ENCODE measurements at regions not wholly inside any gene's neighbourhood (a gene's known extent, or its start where the extent isn't known, plus 50 kb on each side); places are given as distances from the start of the nearest gene placed in this dataset.

DNA sequence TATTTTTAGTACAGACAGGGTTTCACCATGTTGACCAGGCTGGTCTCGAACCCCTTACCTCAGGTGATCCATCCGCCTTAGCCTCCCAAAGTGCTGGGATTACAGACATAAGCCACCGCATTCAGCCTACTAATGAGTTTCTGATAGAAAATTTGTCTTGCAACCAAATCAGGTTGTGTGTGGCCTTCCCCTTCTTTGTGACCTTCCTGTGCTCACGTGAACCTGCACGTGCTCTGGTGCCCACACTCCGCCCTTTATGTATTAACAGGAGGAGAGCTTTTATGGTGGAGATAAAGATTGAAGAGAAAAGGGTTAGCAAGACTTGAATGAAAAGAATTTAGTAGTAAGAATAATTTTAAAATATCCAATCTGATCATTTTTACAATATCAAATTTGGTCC is 343.5 kb upstream of the TMEM132C start:
- H3K9me3 ChIP-seq (replicated peaks in 1 of 2; ENCODE audit: control insufficient read depth in 2 of 2, insufficient read depth in 1 of 2, low read depth in 1 of 2, low read length in 2 of 2): no peaks in the 10 kb centered on the region
- H3K4me3 ChIP-seq (ENCODE audit: low read length in 2 of 2): no peak overlapping the region
- H3K18ac ChIP-seq (ENCODE audit: low read length): no peak overlapping the region
- H2BK5ac ChIP-seq (ENCODE audit: low read length): no peak overlapping the region
- H2BK15ac ChIP-seq (ENCODE audit: low read length): no peak overlapping the region
- no peak overlapping the region for H4K8ac ChIP-seq (ENCODE audit: low read depth, low read length)
- H2AK5ac ChIP-seq (ENCODE audit: low read depth, low read length): no peak overlapping the region
- no peaks in the 10 kb centered on the region for H3K4me1 ChIP-seq (ENCODE audit: control insufficient read depth in 2 of 2, insufficient read depth in 1 of 2, low read depth in 1 of 2, low read length in 2 of 2)
- no peak overlapping the region for H2BK120ac ChIP-seq (ENCODE audit: low read depth, low read length)
- no peak overlapping the region for H2AFZ ChIP-seq (ENCODE audit: low read length)
- no peak overlapping the region for H3K4ac ChIP-seq (ENCODE audit: low read length)
- H3K4me2 ChIP-seq (ENCODE audit: insufficient read depth, low read length, poor library complexity, severe bottlenecking): no peak overlapping the region
- H3K36me3 ChIP-seq (replicated peaks in 1 of 2; ENCODE audit: control insufficient read depth in 2 of 2, insufficient read depth in 2 of 2, low read length in 2 of 2): no peaks in the 10 kb centered on the region
- no CpG with 5 or more reads among the region's 6 CpGs for WGBS, 2 donors (ENCODE audit: extremely low coverage in 2 of 2, insufficient read length in 2 of 2, insufficient replicate concordance in 1 of 2)
- H3K27me3 ChIP-seq (ENCODE audit: control insufficient read depth in 3 of 3, insufficient read depth in 3 of 3, low read depth in 1 of 3, low read length in 3 of 3): no peaks in the 10 kb centered on the region
- H3K79me1 ChIP-seq (ENCODE audit: low read depth, low read length): no peaks in the 10 kb centered on the region
- H3K27ac ChIP-seq (replicated peaks; ENCODE audit: low read length): no peak overlapping the region
- no peak overlapping the region for H4K91ac ChIP-seq (ENCODE audit: low read depth, low read length, poor library complexity)
- no peak overlapping the region for H3K14ac ChIP-seq (ENCODE audit: low read length)
- no peak overlapping the region for H3K23ac ChIP-seq (ENCODE audit: low read depth, low read length, poor library complexity)
- no peak for DNase-seq (ENCODE audit: low spot score)
- H3K9ac ChIP-seq (ENCODE audit: low read depth, low read length, poor library complexity): no peak overlapping the region
- H2BK12ac ChIP-seq (ENCODE audit: low read length): no peak overlapping the region

DNA sequence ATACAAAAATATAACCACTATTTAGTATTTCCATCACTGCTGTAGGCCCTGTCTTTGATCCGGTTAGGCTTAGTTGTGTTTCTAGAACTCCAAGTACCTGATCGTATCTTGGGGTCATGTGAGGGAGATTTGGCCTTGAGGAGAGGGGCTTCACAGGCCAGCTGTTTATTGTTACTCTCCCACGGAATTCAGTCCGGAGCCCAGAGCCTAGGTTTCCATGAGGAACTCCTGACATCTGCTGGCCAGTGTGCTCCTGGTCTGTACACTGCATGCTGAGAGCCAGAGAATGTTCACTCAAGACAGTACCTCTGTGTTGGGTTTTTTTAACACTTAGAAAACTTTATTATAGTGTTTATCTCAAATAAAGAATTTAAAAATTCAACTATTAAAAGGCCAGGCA is 341.0 kb upstream of the TMEM132C start:
- no peaks in the 10 kb centered on the region for H3K4me1 ChIP-seq (ENCODE audit: control insufficient read depth in 2 of 2, insufficient read depth in 1 of 2, low read depth in 1 of 2, low read length in 2 of 2)
- H3K23ac ChIP-seq (ENCODE audit: low read depth, low read length, poor library complexity): no peak overlapping the region
- H3K9me3 ChIP-seq (replicated peaks in 1 of 2; ENCODE audit: control insufficient read depth in 2 of 2, insufficient read depth in 1 of 2, low read depth in 1 of 2, low read length in 2 of 2): no peaks in the 10 kb centered on the region
- no peak overlapping the region for H3K4ac ChIP-seq (ENCODE audit: low read length)
- no peak overlapping the region for H4K91ac ChIP-seq (ENCODE audit: low read depth, low read length, poor library complexity)
- no peak overlapping the region for H2AFZ ChIP-seq (ENCODE audit: low read length)
- no peak overlapping the region for H3K9ac ChIP-seq (ENCODE audit: low read depth, low read length, poor library complexity)
- no peak overlapping the region for H3K18ac ChIP-seq (ENCODE audit: low read length)
- no peaks in the 10 kb centered on the region for H3K27me3 ChIP-seq (ENCODE audit: control insufficient read depth in 3 of 3, insufficient read depth in 3 of 3, low read depth in 1 of 3, low read length in 3 of 3)
- no peak overlapping the region for H2AK5ac ChIP-seq (ENCODE audit: low read depth, low read length)
- no CpG with 5 or more reads among the region's 4 CpGs for WGBS, 2 donors (ENCODE audit: extremely low coverage in 2 of 2, insufficient read length in 2 of 2, insufficient replicate concordance in 1 of 2)
- H3K27ac ChIP-seq (replicated peaks; ENCODE audit: low read length): no peak overlapping the region
- H3K36me3 ChIP-seq (replicated peaks in 1 of 2; ENCODE audit: control insufficient read depth in 2 of 2, insufficient read depth in 2 of 2, low read length in 2 of 2): no peaks in the 10 kb centered on the region
- H3K79me1 ChIP-seq (ENCODE audit: low read depth, low read length): no peaks in the 10 kb centered on the region
- no peak overlapping the region for H2BK120ac ChIP-seq (ENCODE audit: low read depth, low read length)
- H3K4me2 ChIP-seq (ENCODE audit: insufficient read depth, low read length, poor library complexity, severe bottlenecking): no peak overlapping the region
- DNase-seq (ENCODE audit: low spot score): peak; percentile 48
- no peak overlapping the region for H2BK15ac ChIP-seq (ENCODE audit: low read length)
- H4K8ac ChIP-seq (ENCODE audit: low read depth, low read length): no peak overlapping the region
- no peak overlapping the region for H3K14ac ChIP-seq (ENCODE audit: low read length)
- no peak overlapping the region for H2BK5ac ChIP-seq (ENCODE audit: low read length)
- H2BK12ac ChIP-seq (ENCODE audit: low read length): no peak overlapping the region
- no peak overlapping the region for H3K4me3 ChIP-seq (ENCODE audit: low read length in 2 of 2)

DNA sequence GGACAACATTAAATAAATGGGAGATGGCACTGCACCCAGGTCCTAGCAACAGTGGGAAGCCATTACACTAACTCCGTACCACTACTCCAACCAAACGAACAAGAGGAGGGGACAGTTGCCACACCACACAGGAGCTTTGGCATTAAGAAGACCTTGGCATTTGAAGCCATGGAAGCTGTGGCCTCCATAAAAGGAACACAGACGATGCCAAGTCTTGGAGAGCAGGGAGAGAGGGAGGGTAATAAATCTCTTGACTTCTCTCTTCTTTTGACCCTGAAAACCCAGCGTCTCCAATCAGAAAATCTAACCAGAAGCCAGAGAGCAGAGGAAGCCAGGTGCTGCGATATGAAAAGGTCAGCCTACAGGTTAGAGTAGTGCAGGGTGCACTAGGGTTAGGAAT is 338.8 kb upstream of the TMEM132C start:
- Histone ChIP-seq H2AFZ (ENCODE audit: low read length) (no peak overlapping the region), H3K9ac (ENCODE audit: low read depth, low read length, poor library complexity) (no peak overlapping the region), H3K79me1 (ENCODE audit: low read depth, low read length) (no peaks in the 10 kb centered on the region), H4K91ac (ENCODE audit: low read depth, low read length, poor library complexity) (no peak overlapping the region), H3K14ac (ENCODE audit: low read length) (no peak overlapping the region), H2BK5ac (ENCODE audit: low read length) (no peak overlapping the region), H3K4me1 (ENCODE audit: control insufficient read depth in 2 of 2, insufficient read depth in 1 of 2, low read depth in 1 of 2, low read length in 2 of 2) (no peaks in the 10 kb centered on the region), H3K4me2 (ENCODE audit: insufficient read depth, low read length, poor library complexity, severe bottlenecking) (no peak overlapping the region), H3K4me3 (ENCODE audit: low read length in 2 of 2) (no peak overlapping the region), H2BK120ac (ENCODE audit: low read depth, low read length) (no peak overlapping the region), H3K18ac (ENCODE audit: low read length) (no peak overlapping the region), H3K4ac (ENCODE audit: low read length) (no peak overlapping the region), H3K27me3 (ENCODE audit: control insufficient read depth in 3 of 3, insufficient read depth in 3 of 3, low read depth in 1 of 3, low read length in 3 of 3) (no peaks in the 10 kb centered on the region), H4K8ac (ENCODE audit: low read depth, low read length) (no peak overlapping the region), H3K27ac (replicated peaks; ENCODE audit: low read length) (no peak overlapping the region), H3K23ac (ENCODE audit: low read depth, low read length, poor library complexity) (no peak overlapping the region), H2BK12ac (ENCODE audit: low read length) (no peak overlapping the region), H2AK5ac (ENCODE audit: low read depth, low read length) (no peak overlapping the region), H3K9me3 (replicated peaks in 1 of 2; ENCODE audit: control insufficient read depth in 2 of 2, insufficient read depth in 1 of 2, low read depth in 1 of 2, low read length in 2 of 2) (no peaks in the 10 kb centered on the region), H2BK15ac (ENCODE audit: low read length) (no peak overlapping the region), H3K36me3 (replicated peaks in 1 of 2; ENCODE audit: control insufficient read depth in 2 of 2, insufficient read depth in 2 of 2, low read length in 2 of 2) (no peaks in the 10 kb centered on the region)
- no peak for DNase-seq (ENCODE audit: low spot score)
- no CpG with 5 or more reads among the region's 5 CpGs for WGBS, 2 donors (ENCODE audit: extremely low coverage in 2 of 2, insufficient read length in 2 of 2, insufficient replicate concordance in 1 of 2)

DNA sequence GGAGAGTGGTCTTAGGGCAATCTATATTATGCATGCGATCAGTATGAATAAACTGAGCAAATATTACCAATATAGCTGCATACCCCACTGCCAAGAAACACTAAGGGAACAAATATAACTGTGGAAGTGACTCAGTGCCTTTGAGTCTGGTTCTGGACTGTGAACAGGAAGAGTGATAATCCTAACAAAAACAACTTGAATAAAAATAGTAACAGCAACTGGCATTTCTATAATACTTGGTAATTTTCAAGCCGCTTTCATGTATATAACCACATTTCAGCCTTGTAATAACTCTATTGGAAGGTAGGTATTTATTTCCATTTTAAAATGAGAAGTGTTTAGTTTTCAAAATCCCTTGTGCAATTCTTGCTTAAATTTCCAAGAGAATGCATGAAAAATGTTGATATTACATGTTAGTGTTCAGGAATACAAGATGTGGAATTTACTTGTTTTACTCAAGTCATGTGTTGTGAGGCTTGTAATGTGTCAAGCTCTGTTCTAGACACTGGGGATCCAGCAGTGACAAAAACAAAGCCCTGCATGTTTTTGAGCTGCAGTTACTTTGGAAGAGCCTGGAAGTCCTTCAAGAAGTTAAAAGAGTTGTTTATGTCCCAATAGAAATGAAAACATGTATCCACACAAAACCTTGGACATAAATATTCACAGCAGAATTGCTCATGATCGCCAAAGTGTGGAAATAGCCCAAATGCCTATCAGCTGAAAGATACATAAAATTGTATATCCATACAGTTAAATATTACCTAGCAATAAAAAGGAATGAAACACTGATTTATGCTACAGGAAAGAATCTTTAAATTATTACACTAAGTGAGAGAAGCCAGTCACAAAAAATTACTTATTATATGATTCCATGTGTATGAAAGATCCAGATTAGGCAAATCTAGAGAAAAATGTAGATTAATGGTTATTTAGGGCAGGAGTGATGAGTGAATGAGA is 338.1 kb upstream of the TMEM132C start:
- no peak overlapping the region for H2AFZ ChIP-seq (ENCODE audit: low read length)
- no peak overlapping the region for H2BK120ac ChIP-seq (ENCODE audit: low read depth, low read length)
- H3K4ac ChIP-seq (ENCODE audit: low read length): no peak overlapping the region
- DNase-seq (ENCODE audit: low spot score): no peak
- no peak overlapping the region for H3K9ac ChIP-seq (ENCODE audit: low read depth, low read length, poor library complexity)
- H2AK5ac ChIP-seq (ENCODE audit: low read depth, low read length): no peak overlapping the region
- no peaks in the 10 kb centered on the region for H3K27me3 ChIP-seq (ENCODE audit: control insufficient read depth in 3 of 3, insufficient read depth in 3 of 3, low read depth in 1 of 3, low read length in 3 of 3)
- H3K18ac ChIP-seq (ENCODE audit: low read length): no peak overlapping the region
- H3K4me2 ChIP-seq (ENCODE audit: insufficient read depth, low read length, poor library complexity, severe bottlenecking): no peak overlapping the region
- no peak overlapping the region for H4K8ac ChIP-seq (ENCODE audit: low read depth, low read length)
- H3K14ac ChIP-seq (ENCODE audit: low read length): no peak overlapping the region
- no peaks in the 10 kb centered on the region for H3K4me1 ChIP-seq (ENCODE audit: control insufficient read depth in 2 of 2, insufficient read depth in 1 of 2, low read depth in 1 of 2, low read length in 2 of 2)
- H3K36me3 ChIP-seq (replicated peaks in 1 of 2; ENCODE audit: control insufficient read depth in 2 of 2, insufficient read depth in 2 of 2, low read length in 2 of 2): no peaks in the 10 kb centered on the region
- no peak overlapping the region for H2BK12ac ChIP-seq (ENCODE audit: low read length)
- no peak overlapping the region for H2BK5ac ChIP-seq (ENCODE audit: low read length)
- no peak overlapping the region for H3K4me3 ChIP-seq (ENCODE audit: low read length in 2 of 2)
- no peak overlapping the region for H3K27ac ChIP-seq (replicated peaks; ENCODE audit: low read length)
- H4K91ac ChIP-seq (ENCODE audit: low read depth, low read length, poor library complexity): no peak overlapping the region
- H3K23ac ChIP-seq (ENCODE audit: low read depth, low read length, poor library complexity): no peak overlapping the region
- H2BK15ac ChIP-seq (ENCODE audit: low read length): no peak overlapping the region
- no CpG with 5 or more reads among the region's 3 CpGs for WGBS, 2 donors (ENCODE audit: extremely low coverage in 2 of 2, insufficient read length in 2 of 2, insufficient replicate concordance in 1 of 2)
- H3K9me3 ChIP-seq (replicated peaks in 1 of 2; ENCODE audit: control insufficient read depth in 2 of 2, insufficient read depth in 1 of 2, low read depth in 1 of 2, low read length in 2 of 2): no peaks in the 10 kb centered on the region
- H3K79me1 ChIP-seq (ENCODE audit: low read depth, low read length): no peaks in the 10 kb centered on the region
